Pancreas (tissue), 10 donors: ENCODE measurements at regions not wholly inside any gene's neighbourhood (a gene's known extent, or its start where the extent isn't known, plus 50 kb on each side); places are given as distances from the start of the nearest gene placed in this dataset.

Experiments used
- ATAC-seq, 4 donors: fragments of 200-7000 bp; cut with Tn5 transposase; one replicate each; pipeline versions ENCODE4 v1.8.0 to v1.9.1; 2020; ENCODE audit warnings: mild to moderate bottlenecking in 4 of 4, moderate library complexity in 4 of 4
- DNase-seq, 6 donors: peaks; one replicate each; pipeline ENCODE4 v3.0.0-alpha.2; 2020
- FAIRE-seq: peaks from 2 replicates; lab custom pipeline; 2012; peaks lifted over from hg19 to GRCh38; lab: Jason Lieb, UNC
- H3K27ac ChIP-seq, 4 donors: fragments of 200-600 bp; sonication (generic); 1 replicate in 3 of 4; 2 replicates in 1 of 4; pipeline versions ENCODE4 v1.5.0 to v1.8.0; 2020
- H3K27me3 ChIP-seq, 4 donors: fragments of 200-600 bp; one replicate each; pipeline ENCODE4 v1.8.0; 2021
- H3K36me3 ChIP-seq, 3 donors: fragments of 200-600 bp; sonication (generic) in 1 of 3; one replicate each; pipeline versions ENCODE4 v1.5.0 to v1.8.0; 2020 to 2021
- H3K4me1 ChIP-seq, 3 donors: fragments of 200-600 bp; one replicate each; pipeline ENCODE4 v1.8.0; 2021
- H3K4me3 ChIP-seq, 4 donors: fragments of 200-600 bp; sonication (generic) in 2 of 4; one replicate each; pipeline versions ENCODE4 v1.5.0 to v1.8.0; 2020 to 2021
- H3K9me3 ChIP-seq, 4 donors: fragments of 200-600 bp; one replicate each; pipeline ENCODE4 v1.8.0; 2021
- WGBS, 2 donors: extraction: QIAGEN DNeasy Blood & Tissue Kit; methylation state at CpG; one replicate each; pipeline ENCODE4 v1.1.7; 2013; 5-methylcytosine and 5-hydroxymethylcytosine counted together
- intact Hi-C, 3 donors: fragments of 100-400 bp; cut with DNase I; formaldehyde crosslinking; loops; one replicate each; pipeline versions ENCODE4 v1.11.1 to v1.14.2; 2022
- TF ChIP-seq, protein P1 (sequence below), 4 donors: fragments of 200-600 bp; sonication (generic) in 3 of 4; IDR thresholded peaks; one replicate each; pipeline versions ENCODE4 v1.5.0 to v1.8.0; 2021; ENCODE audit warnings: antibody characterized with exemption in 4 of 4
- donor health status: healthy with polysubstance abuse.
- donor health status: DM: no; HTN: no; CAD: no; lungs with moderate emphysema.
- donor health status: DM: no; HTN: no; CAD: no.
- donor health status: control.
- donor health status: control.
- donor health status: Bipolar disorder and iron deficiency.
- donor health status: DM: yes; HTN: yes; CAD: no.
- donor health status: DM: no; HTN: no; CAD: no.
- donor health status: DM: no; HTN: no; CAD: no.
- donor health status: DM: yes; HTN: yes; CAD: no.

- Histone ChIP-seq H3K36me3 (no peaks in the 10 kb centered on the region), H3K9me3 (no peaks in the 10 kb centered on the region), H3K4me3 (no peak overlapping the region), H3K4me1 (no peaks in the 10 kb centered on the region), H3K27ac (no peak overlapping the region), H3K27me3 (no peaks in the 10 kb centered on the region)
- WGBS, 2 donors = 26 to 45% methylated on average over 1 of the region's 1 CpG
- ATAC-seq (no peak), DNase-seq (no peak), FAIRE-seq (no peak)
- TF ChIP-seq, protein P1, sequence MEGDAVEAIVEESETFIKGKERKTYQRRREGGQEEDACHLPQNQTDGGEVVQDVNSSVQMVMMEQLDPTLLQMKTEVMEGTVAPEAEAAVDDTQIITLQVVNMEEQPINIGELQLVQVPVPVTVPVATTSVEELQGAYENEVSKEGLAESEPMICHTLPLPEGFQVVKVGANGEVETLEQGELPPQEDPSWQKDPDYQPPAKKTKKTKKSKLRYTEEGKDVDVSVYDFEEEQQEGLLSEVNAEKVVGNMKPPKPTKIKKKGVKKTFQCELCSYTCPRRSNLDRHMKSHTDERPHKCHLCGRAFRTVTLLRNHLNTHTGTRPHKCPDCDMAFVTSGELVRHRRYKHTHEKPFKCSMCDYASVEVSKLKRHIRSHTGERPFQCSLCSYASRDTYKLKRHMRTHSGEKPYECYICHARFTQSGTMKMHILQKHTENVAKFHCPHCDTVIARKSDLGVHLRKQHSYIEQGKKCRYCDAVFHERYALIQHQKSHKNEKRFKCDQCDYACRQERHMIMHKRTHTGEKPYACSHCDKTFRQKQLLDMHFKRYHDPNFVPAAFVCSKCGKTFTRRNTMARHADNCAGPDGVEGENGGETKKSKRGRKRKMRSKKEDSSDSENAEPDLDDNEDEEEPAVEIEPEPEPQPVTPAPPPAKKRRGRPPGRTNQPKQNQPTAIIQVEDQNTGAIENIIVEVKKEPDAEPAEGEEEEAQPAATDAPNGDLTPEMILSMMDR (IDR thresholded peaks at IDR 0.05) = no peak
- intact Hi-C loops = no loop called here
Observed at GRCh38 chr18:76188097-76188496, 306.9 kb downstream of the ZNF516 start.

- intact Hi-C loops = no loop called here
- no peaks in the 10 kb centered on the region for H3K36me3 ChIP-seq
- 72 to 73% methylated on average over 2 of the region's 2 CpGs for WGBS, 2 donors
- TF ChIP-seq, protein P1 (IDR thresholded peaks at IDR 0.05) = no peak
- H3K27ac ChIP-seq = no peak overlapping the region
- H3K27me3 ChIP-seq = peaks cover 0 to 7% (median 0%) of the 10 kb centered on the region in 4 donors
- no peak for DNase-seq
- H3K4me3 ChIP-seq = no peak overlapping the region
- no peaks in the 10 kb centered on the region for H3K9me3 ChIP-seq
- H3K4me1 ChIP-seq = no peaks in the 10 kb centered on the region
- no peak for ATAC-seq
- FAIRE-seq = no peak
Observed at GRCh38 chr18:76179257-76179656, 315.8 kb downstream of the ZNF516 start.

DNA sequence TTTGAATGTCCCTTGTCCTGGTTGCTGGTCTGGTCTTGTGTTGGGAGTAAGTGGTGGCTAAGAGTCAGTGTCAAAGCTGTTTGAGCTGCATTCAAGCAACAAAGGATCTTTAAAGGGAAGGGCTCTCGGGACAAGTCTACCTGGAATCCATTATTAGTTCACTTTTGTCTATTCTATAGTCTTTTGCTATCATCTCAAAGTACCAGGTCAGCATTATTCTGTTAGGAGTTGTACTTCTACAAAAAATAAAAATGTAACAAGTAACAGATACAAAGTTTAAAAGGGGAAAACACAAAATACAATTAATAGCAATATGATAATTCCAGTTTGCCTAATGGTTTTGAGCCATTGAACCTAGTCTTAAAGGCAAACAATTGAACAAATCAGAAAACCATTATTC, 317.9 kb downstream of the ZNF516 start:
- WGBS, 2 donors = 67 to 74% methylated on average over 1 of the region's 1 CpG
- peaks cover 0 to 7% (median 0%) of the 10 kb centered on the region in 4 donors for H3K27me3 ChIP-seq
- FAIRE-seq (no peak), DNase-seq (no peak), ATAC-seq (no peak)
- no peaks in the 10 kb centered on the region for H3K4me1 ChIP-seq
- no peak overlapping the region for H3K4me3 ChIP-seq
- no peaks in the 10 kb centered on the region for H3K9me3 ChIP-seq
- H3K27ac ChIP-seq = no peak overlapping the region
- H3K36me3 ChIP-seq = no peaks in the 10 kb centered on the region
- intact Hi-C loops = no loop called here
- TF ChIP-seq, protein P1 (IDR thresholded peaks at IDR 0.05) = no peak

- no peaks in the 10 kb centered on the region for H3K9me3 ChIP-seq
- intact Hi-C loops = no loop called here
- FAIRE-seq (no peak), ATAC-seq (no peak), DNase-seq (no peak)
- 75 to 80% methylated on average over 2 of the region's 2 CpGs for WGBS, 2 donors
- no peak overlapping the region for H3K4me3 ChIP-seq
- H3K36me3 ChIP-seq = no peaks in the 10 kb centered on the region
- TF ChIP-seq, protein P1 (IDR thresholded peaks at IDR 0.05) = no peak
- H3K4me1 ChIP-seq = no peaks in the 10 kb centered on the region
- no peak overlapping the region for H3K27ac ChIP-seq
- H3K27me3 ChIP-seq = no peaks in the 10 kb centered on the region
Observed at GRCh38 chr18:76174451-76174850, 320.6 kb downstream of the ZNF516 start.

DNA sequence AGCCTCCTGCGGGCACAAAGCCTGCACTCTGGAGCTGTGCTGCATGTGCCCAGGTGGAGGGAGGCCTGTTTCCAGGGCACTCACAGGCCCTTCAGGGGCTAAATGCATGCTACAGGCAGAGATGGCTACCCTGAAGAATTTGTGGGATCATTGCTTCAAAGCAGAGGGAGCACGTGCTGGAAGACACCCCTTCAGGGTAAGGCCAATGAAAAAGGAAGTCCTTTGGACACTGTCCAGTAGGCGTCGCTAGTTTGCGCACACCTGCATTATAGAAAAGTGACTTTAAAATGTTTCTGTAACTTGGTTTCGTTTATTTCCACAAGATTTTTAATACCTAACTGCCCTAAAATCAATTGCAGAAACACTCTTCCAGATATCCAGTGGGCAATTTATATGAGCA, 325.3 kb downstream of the ZNF516 start:
- intact Hi-C loops = no loop called here
- 69 to 70% methylated on average over 6 of the region's 6 CpGs for WGBS, 2 donors
- Histone ChIP-seq H3K4me3 (no peak overlapping the region), H3K27ac (no peak overlapping the region), H3K36me3 (no peaks in the 10 kb centered on the region), H3K9me3 (no peaks in the 10 kb centered on the region), H3K27me3 (no peaks in the 10 kb centered on the region), H3K4me1 (no peaks in the 10 kb centered on the region)
- no peak for ATAC-seq
- FAIRE-seq = no peak
- TF ChIP-seq, protein P1 (IDR thresholded peaks at IDR 0.05) = peak in 1 of 4 donors; percentile 10
- peak in 1 of 6 donors; percentile 44 for DNase-seq
